ENCODE measurements at regions not wholly inside any gene's neighbourhood (a gene's known extent, or its start where the extent isn't known, plus 50 kb on each side); places are given as distances from the start of the nearest gene placed in this dataset.

GRCh38 chr5:26239588-26239987, 798.8 kb downstream of the CDH9 start:
- ChIA-PET CTCF (no interaction called here), POLR2A (no interaction called here)
- Histone ChIP-seq H3K4me2 (ENCODE audit: insufficient read depth, low read length) (no peak overlapping the region), H3K27ac (ENCODE audit: insufficient read depth, low read depth, low read length) (no peak overlapping the region), H3K9me3 (replicated peaks; ENCODE audit: control insufficient read depth, insufficient read depth, low read length) (no peaks in the 10 kb centered on the region), H2AFZ (ENCODE audit: low read depth, low read length) (no peak overlapping the region), H3K36me3 (ENCODE audit: control insufficient read depth in 2 of 2, extremely low read depth in 1 of 2, insufficient read depth in 2 of 2, low read length in 2 of 2) (no peaks in the 10 kb centered on the region), H3K4me3 (replicated peaks in 1 of 3; ENCODE audit: insufficient read depth in 1 of 3, low read depth in 1 of 3, low read length in 3 of 3) (no peak overlapping the region), H3K9me1 (replicated peaks; ENCODE audit: control insufficient read depth, extremely low read depth, insufficient read depth, low read length) (no peaks in the 10 kb centered on the region), H3K79me2 (ENCODE audit: control insufficient read depth, insufficient read depth, low read length) (no peaks in the 10 kb centered on the region), H4K20me1 (replicated peaks; ENCODE audit: control insufficient read depth, extremely low read depth, insufficient read depth, low read length) (no peaks in the 10 kb centered on the region), H3K27me3 (ENCODE audit: control insufficient read depth in 2 of 2, insufficient read depth in 2 of 2, low read length in 2 of 2) (no peaks in the 10 kb centered on the region), H3K9ac (replicated peaks; ENCODE audit: extremely low read depth, insufficient read depth, low read length) (no peak overlapping the region), H3K4me1 (ENCODE audit: control insufficient read depth, extremely low read depth, insufficient read depth, low read length) (no peaks in the 10 kb centered on the region)
- dilution Hi-C loops (cut with MboI; ENCODE audit: extremely low pct_ligation_motif_present, low sequenced_read_pairs) (no loop called here), intact Hi-C loops (cut with micrococcal nuclease) (no loop called here)
- FAIRE-seq, result no peak
- TF ChIP-seq GATA2 (IDR thresholded peaks at IDR 0.05; ENCODE audit: insufficient read depth, insufficient read length, low read depth, low read length) (no peak), POLR2AphosphoS5 (IDR thresholded peaks at IDR 0.05; ENCODE audit: insufficient read depth, low read depth, low read length) (no peak), MYC (IDR thresholded peaks at IDR 0.05; ENCODE audit: low read depth, low read length) (no peak), MAX (IDR thresholded peaks at IDR 0.05; ENCODE audit: insufficient read depth, insufficient read length) (no peak), FOS (IDR thresholded peaks at IDR 0.05; ENCODE audit: borderline replicate concordance, insufficient read depth, low read length) (no peak), JUN (IDR thresholded peaks at IDR 0.05; ENCODE audit: borderline replicate concordance, insufficient read depth, insufficient read length, low read depth) (no peak), CTCF (IDR thresholded peaks at IDR 0.05; ENCODE audit: extremely low read depth in 1 of 2, insufficient read depth in 1 of 2, low read depth in 1 of 2, low read length in 2 of 2) (no peak)
- no TSS peak for BruUV-seq (replicated peaks)
- no peak for DNase-seq (ENCODE audit: low read depth, low spot score)
